ENCODE measurements at regions not wholly inside any gene's neighbourhood (a gene's known extent, or its start where the extent isn't known, plus 50 kb on each side); places are given as distances from the start of the nearest gene placed in this dataset.
"Not testable (repeated sequence)": the region's sequence is repeated elsewhere in the genome, so short reads cannot be mapped to it uniquely, and the experiment has no call there.

DNA sequence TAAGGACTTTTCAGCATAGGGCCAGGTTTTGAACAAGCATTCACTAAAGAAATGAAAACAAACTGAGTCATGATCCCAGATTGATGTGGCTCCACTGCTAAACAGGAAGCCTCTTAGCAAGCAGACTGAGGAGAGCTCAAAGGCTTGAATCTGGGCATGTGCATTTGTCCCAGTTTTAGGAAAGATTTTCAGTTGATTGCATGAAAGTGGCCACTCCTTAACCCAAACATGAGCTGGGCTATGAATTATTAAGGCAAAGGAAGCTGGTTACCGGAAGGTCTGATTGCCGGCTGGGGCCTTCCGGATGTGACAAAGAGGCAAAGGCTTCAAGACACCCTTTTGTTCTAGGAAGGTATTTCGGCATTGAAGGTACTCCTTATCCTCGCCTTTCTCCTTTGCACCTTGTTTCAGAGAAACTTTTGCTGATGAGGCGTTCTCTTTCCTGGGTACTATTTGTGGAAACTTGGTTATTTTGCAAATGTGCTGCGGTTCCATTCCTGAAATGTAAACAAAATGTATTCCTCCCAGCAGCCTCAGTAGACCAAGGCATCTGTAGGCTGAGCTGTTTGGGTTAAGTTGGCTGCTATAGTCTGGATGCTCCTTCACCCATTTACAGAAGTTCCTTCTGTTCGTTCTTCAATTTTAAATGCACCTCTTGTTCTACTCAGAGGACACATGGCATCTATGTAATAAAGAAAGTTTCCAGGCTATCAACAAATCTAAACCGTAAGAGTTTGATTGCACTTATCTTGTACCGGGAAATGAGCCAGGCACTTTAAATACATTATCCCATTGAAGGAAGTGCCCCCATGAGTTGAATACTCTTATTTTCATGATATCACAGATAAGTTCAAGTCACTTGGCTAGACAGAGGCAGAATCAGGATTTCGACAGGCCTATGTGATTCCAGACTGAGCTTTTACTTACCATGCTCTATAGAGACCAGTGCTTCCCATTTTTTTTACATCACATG lies 115.6 kb upstream of the METAP2 start:
- Histone ChIP-seq H3K36me3 (no peaks in the 10 kb centered on the region), H3K27ac (no peak overlapping the region), H3K4me3 (no peak overlapping the region), H3K9me3 (no peaks in the 10 kb centered on the region), H3K27me3 (replicated peaks in 1 of 7) (no peaks in the 10 kb centered on the region), H3K4me1 (peaks cover 0 to 3% (median 0%) of the 10 kb centered on the region in 6 donors)
- intact Hi-C loops (cut with DNase I; ENCODE audit: low total_unique reads) = no loop called here
- WGBS, 5 donors = 63 to 83% (median 74%) methylated on average over 11 of the region's 11 CpGs
- no peak for DNase-seq
- TF ChIP-seq POLR2A (IDR thresholded peaks at IDR 0.05) (no peak), POLR2AphosphoS5 (IDR thresholded peaks at IDR 0.05) (no peak), CTCF (IDR thresholded peaks at IDR 0.05 in 8 of 11, conservative IDR thresholded peaks at IDR 0.05 in 3 of 11) (no peak)

- Histone ChIP-seq H3K9me3 (no peaks in the 10 kb centered on the region), H3K27ac (no peak overlapping the region), H3K4me3 (no peak overlapping the region), H3K36me3 (no peaks in the 10 kb centered on the region), H3K27me3 (replicated peaks in 1 of 7) (no peaks in the 10 kb centered on the region), H3K4me1 (no peaks in the 10 kb centered on the region)
- intact Hi-C loops (cut with DNase I; ENCODE audit: low total_unique reads) = no loop called here
- no peak for DNase-seq
- TF ChIP-seq CTCF (IDR thresholded peaks at IDR 0.05 in 8 of 11, conservative IDR thresholded peaks at IDR 0.05 in 3 of 11) = no peak
- no peak for TF ChIP-seq POLR2AphosphoS5 (IDR thresholded peaks at IDR 0.05)
- TF ChIP-seq POLR2A (IDR thresholded peaks at IDR 0.05) = no peak
- 77 to 88% (median 81%) methylated on average over 2 of the region's 2 CpGs for whole genome bisulfite sequencing, 5 donors
Measured at GRCh38 chr12:95365912-95366311, 108.0 kb upstream of the METAP2 start.

GRCh38 chr12:95368931-95369330 lies 105.0 kb upstream of the METAP2 start:
- Histone ChIP-seq H3K36me3 (no peaks in the 10 kb centered on the region), H3K9me3 (no peaks in the 10 kb centered on the region), H3K27ac (no peak overlapping the region), H3K4me1 (no peaks in the 10 kb centered on the region), H3K4me3 (no peak overlapping the region), H3K27me3 (replicated peaks in 1 of 7) (no peaks in the 10 kb centered on the region)
- no peak for DNase-seq
- 73 to 89% (median 84%) methylated on average over 2 of the region's 2 CpGs for WGBS, 5 donors
- no peak for TF ChIP-seq POLR2A (IDR thresholded peaks at IDR 0.05)
- no peak for TF ChIP-seq CTCF (IDR thresholded peaks at IDR 0.05 in 8 of 11, conservative IDR thresholded peaks at IDR 0.05 in 3 of 11)
- TF ChIP-seq POLR2AphosphoS5 (IDR thresholded peaks at IDR 0.05) = no peak
- intact Hi-C loops (cut with DNase I; ENCODE audit: low total_unique reads) = no loop called here

- H3K36me3 ChIP-seq = no peaks in the 10 kb centered on the region
- no peaks in the 10 kb centered on the region for H3K4me1 ChIP-seq
- no peak for DNase-seq
- H3K27me3 ChIP-seq (replicated peaks in 1 of 7) = no peaks in the 10 kb centered on the region
- TF ChIP-seq POLR2AphosphoS5 (IDR thresholded peaks at IDR 0.05) = no peak
- no peak for TF ChIP-seq POLR2A (IDR thresholded peaks at IDR 0.05)
- TF ChIP-seq CTCF (IDR thresholded peaks at IDR 0.05 in 8 of 11, conservative IDR thresholded peaks at IDR 0.05 in 3 of 11) = no peak
- no peaks in the 10 kb centered on the region for H3K9me3 ChIP-seq
- WGBS, 5 donors = 93 to 96% (median 94%) methylated on average over 5 of the region's 5 CpGs
- H3K27ac ChIP-seq = no peak overlapping the region
- no peak overlapping the region for H3K4me3 ChIP-seq
- intact Hi-C loops (cut with DNase I; ENCODE audit: low total_unique reads) = no loop called here
Measured at GRCh38 chr12:95371571-95371970, 102.4 kb upstream of the METAP2 start.

DNA sequence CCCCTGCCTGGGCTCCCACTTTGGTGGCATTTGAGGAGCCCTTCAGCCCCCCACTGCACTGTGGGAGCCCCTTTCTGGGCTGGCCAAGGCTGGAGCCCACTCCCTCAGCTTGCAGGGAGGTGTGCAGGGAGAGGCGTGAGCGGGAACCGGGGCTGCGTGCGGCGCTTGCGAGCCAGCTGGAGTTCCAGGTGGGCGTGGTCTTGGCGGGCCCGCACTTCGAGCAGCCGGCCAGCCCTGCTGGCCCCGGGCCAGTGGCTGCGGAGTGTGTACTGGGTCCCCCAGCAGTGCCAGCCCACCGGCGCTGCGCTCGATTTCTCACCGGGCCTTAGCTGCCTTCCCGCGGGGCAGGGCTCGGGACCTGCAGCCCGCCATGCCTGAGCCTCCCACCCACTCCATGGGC lies 94.5 kb upstream of the METAP2 start:
- H3K27me3 ChIP-seq (replicated peaks in 1 of 7); DNase-seq; H3K4me1 ChIP-seq; H3K27ac ChIP-seq; H3K9me3 ChIP-seq; H3K36me3 ChIP-seq; intact Hi-C loops (cut with DNase I; ENCODE audit: low total_unique reads); H3K4me3 ChIP-seq: not testable (repeated sequence)
- WGBS, 5 donors = 78 to 90% (median 83%) methylated on average over 8 to 12 of the region's 23 CpGs; no CpG with 5 or more reads in 2 of the 5 donors

DNA sequence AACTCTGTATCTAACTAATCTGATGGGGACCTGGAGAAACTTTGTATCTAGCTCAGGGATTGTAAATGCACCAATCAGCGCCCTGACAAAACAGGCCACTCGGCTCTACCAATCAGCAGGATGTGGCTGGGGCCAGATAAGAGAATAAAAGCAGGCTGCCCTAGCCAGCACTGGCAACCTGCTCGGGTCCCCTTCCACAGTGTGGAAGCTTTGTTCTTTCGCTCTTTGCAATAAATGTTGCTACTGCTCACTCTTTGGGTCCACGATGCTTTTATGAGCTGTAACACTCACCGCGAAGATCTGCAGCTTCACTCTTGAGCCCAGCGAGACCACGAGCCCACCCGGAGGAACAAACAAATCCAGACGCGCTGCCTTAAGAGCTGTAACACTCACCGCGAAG lies 93.6 kb upstream of the METAP2 start:
- H3K27ac ChIP-seq; DNase-seq; H3K4me1 ChIP-seq; H3K9me3 ChIP-seq; H3K4me3 ChIP-seq; H3K36me3 ChIP-seq; H3K27me3 ChIP-seq (replicated peaks in 1 of 7); intact Hi-C loops (cut with DNase I; ENCODE audit: low total_unique reads): not testable (repeated sequence)
- 91 to 94% (median 93%) methylated on average over 7 to 14 of the region's 14 CpGs for WGBS, 5 donors

All from spleen (tissue), 11 donors.